H1 (cell line): ENCODE measurements at regions not wholly inside any gene's neighbourhood (a gene's known extent, or its start where the extent isn't known, plus 50 kb on each side); places are given as distances from the start of the nearest gene placed in this dataset.

Experiments used
- POU5F1 ChIP-seq: IDR thresholded peaks from 2 replicates; pipeline ENCODE4 v1.6.1; 2011; ENCODE audit warnings: low read depth, mild to moderate bottlenecking, low read length, moderate library complexity
- TF ChIP-seq, protein P1 (sequence below): fragments of 300-600 bp; sonication (generic); IDR thresholded peaks from 2 replicates; pipeline ENCODE4 v1.7.1; 2012; ENCODE audit warnings: low read length, moderate library complexity, mild to moderate bottlenecking, inconsistent platforms; ENCODE audit not compliant: insufficient replicate concordance

- TF ChIP-seq, protein P1, sequence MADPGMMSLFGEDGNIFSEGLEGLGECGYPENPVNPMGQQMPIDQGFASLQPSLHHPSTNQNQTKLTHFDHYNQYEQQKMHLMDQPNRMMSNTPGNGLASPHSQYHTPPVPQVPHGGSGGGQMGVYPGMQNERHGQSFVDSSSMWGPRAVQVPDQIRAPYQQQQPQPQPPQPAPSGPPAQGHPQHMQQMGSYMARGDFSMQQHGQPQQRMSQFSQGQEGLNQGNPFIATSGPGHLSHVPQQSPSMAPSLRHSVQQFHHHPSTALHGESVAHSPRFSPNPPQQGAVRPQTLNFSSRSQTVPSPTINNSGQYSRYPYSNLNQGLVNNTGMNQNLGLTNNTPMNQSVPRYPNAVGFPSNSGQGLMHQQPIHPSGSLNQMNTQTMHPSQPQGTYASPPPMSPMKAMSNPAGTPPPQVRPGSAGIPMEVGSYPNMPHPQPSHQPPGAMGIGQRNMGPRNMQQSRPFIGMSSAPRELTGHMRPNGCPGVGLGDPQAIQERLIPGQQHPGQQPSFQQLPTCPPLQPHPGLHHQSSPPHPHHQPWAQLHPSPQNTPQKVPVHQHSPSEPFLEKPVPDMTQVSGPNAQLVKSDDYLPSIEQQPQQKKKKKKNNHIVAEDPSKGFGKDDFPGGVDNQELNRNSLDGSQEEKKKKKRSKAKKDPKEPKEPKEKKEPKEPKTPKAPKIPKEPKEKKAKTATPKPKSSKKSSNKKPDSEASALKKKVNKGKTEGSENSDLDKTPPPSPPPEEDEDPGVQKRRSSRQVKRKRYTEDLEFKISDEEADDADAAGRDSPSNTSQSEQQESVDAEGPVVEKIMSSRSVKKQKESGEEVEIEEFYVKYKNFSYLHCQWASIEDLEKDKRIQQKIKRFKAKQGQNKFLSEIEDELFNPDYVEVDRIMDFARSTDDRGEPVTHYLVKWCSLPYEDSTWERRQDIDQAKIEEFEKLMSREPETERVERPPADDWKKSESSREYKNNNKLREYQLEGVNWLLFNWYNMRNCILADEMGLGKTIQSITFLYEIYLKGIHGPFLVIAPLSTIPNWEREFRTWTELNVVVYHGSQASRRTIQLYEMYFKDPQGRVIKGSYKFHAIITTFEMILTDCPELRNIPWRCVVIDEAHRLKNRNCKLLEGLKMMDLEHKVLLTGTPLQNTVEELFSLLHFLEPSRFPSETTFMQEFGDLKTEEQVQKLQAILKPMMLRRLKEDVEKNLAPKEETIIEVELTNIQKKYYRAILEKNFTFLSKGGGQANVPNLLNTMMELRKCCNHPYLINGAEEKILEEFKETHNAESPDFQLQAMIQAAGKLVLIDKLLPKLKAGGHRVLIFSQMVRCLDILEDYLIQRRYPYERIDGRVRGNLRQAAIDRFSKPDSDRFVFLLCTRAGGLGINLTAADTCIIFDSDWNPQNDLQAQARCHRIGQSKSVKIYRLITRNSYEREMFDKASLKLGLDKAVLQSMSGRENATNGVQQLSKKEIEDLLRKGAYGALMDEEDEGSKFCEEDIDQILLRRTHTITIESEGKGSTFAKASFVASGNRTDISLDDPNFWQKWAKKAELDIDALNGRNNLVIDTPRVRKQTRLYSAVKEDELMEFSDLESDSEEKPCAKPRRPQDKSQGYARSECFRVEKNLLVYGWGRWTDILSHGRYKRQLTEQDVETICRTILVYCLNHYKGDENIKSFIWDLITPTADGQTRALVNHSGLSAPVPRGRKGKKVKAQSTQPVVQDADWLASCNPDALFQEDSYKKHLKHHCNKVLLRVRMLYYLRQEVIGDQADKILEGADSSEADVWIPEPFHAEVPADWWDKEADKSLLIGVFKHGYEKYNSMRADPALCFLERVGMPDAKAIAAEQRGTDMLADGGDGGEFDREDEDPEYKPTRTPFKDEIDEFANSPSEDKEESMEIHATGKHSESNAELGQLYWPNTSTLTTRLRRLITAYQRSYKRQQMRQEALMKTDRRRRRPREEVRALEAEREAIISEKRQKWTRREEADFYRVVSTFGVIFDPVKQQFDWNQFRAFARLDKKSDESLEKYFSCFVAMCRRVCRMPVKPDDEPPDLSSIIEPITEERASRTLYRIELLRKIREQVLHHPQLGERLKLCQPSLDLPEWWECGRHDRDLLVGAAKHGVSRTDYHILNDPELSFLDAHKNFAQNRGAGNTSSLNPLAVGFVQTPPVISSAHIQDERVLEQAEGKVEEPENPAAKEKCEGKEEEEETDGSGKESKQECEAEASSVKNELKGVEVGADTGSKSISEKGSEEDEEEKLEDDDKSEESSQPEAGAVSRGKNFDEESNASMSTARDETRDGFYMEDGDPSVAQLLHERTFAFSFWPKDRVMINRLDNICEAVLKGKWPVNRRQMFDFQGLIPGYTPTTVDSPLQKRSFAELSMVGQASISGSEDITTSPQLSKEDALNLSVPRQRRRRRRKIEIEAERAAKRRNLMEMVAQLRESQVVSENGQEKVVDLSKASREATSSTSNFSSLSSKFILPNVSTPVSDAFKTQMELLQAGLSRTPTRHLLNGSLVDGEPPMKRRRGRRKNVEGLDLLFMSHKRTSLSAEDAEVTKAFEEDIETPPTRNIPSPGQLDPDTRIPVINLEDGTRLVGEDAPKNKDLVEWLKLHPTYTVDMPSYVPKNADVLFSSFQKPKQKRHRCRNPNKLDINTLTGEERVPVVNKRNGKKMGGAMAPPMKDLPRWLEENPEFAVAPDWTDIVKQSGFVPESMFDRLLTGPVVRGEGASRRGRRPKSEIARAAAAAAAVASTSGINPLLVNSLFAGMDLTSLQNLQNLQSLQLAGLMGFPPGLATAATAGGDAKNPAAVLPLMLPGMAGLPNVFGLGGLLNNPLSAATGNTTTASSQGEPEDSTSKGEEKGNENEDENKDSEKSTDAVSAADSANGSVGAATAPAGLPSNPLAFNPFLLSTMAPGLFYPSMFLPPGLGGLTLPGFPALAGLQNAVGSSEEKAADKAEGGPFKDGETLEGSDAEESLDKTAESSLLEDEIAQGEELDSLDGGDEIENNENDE = no peak
- TF ChIP-seq POU5F1 = no peak
These were observed 629.2 kb downstream of the UQCRFS1 start (continued) for GRCh38 chr19:28583713-28584112.
